Skin epidermis (tissue), 12 donors: ENCODE measurements at regions not wholly inside any gene's neighbourhood (a gene's known extent, or its start where the extent isn't known, plus 50 kb on each side); places are given as distances from the start of the nearest gene placed in this dataset.

Experiments
- H3K27ac ChIP-seq, 21 experiments: fragments of 200-600 bp; sonication (generic) in 11 of 21; one replicate each; pipeline ENCODE4 v1.5.0; 2020; ENCODE audit warnings: mild to moderate bottlenecking in 3 of 21, inconsistent platforms in 2 of 21, moderate library complexity in 2 of 21
- H3K4me3 ChIP-seq, 7 experiments: fragments of 200-600 bp; sonication (generic) in 2 of 7; one replicate each; pipeline ENCODE4 v1.5.0; 2020; ENCODE audit warnings: inconsistent platforms in 2 of 7, mild to moderate bottlenecking in 2 of 7, moderate library complexity in 1 of 7

DNA sequence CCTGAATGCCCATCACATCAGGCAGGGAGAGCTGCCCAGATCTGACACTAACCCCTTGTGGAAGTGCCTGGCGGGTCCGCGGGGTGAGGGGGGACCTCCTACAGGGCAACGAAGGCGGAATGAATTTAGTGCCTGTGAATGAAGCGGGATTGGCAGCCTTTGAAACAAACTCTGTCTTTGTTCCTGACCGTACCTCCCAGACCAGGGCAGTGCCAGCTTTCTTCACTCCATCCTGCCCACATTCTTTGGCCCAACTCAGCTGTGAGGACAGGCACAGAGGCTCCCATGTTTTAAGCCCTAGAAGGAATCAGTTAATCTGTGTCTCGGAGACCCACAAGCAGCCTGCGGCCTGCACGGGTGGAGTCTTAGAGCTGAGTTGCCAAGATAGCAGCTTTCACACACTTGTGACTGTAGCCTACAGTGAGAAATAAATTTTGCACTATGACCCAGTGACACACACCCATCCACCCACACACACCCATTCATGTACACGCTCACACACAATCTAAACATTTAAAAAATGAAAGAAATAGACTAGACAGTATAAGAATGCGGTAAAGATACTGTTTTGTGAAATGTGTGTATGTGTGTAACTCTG lies 60.1 kb upstream of the USP24 start:
- no peak overlapping the region for H3K4me3 ChIP-seq

DNA sequence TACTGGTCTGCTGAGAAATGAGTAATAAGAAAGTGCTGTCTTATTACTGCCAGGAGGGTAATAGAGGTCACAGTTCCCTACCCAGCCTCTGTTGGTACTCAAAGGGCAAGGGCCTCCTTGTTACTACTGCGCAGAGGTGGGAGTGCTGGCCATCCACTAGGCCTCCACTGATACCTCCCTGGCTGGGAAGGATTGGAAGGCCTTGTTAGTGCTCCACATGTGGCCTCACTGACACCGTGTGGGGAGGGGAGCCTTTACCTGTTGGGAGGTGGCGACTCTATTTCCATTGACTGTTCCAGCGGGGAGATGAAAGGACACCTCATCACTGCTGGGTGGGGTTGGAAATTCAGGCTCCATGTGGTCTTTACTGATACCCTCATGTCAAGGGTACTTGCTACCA lies 57.8 kb upstream of the USP24 start:
- no peak overlapping the region for H3K4me3 ChIP-seq
- no peak overlapping the region for H3K27ac ChIP-seq

More for the DNA sequence above, 60.1 kb upstream of the USP24 start:
- peak overlapping the region in 6 of 21 experiments; percentile 8 to 52 (median 33) for H3K27ac ChIP-seq
